ENCODE measurements at regions not wholly inside any gene's neighbourhood (a gene's known extent, or its start where the extent isn't known, plus 50 kb on each side); places are given as distances from the start of the nearest gene placed in this dataset.

- TF ChIP-seq RAD21 (conservative IDR thresholded peaks at IDR 0.05): no peak
- TF ChIP-seq, protein P1, sequence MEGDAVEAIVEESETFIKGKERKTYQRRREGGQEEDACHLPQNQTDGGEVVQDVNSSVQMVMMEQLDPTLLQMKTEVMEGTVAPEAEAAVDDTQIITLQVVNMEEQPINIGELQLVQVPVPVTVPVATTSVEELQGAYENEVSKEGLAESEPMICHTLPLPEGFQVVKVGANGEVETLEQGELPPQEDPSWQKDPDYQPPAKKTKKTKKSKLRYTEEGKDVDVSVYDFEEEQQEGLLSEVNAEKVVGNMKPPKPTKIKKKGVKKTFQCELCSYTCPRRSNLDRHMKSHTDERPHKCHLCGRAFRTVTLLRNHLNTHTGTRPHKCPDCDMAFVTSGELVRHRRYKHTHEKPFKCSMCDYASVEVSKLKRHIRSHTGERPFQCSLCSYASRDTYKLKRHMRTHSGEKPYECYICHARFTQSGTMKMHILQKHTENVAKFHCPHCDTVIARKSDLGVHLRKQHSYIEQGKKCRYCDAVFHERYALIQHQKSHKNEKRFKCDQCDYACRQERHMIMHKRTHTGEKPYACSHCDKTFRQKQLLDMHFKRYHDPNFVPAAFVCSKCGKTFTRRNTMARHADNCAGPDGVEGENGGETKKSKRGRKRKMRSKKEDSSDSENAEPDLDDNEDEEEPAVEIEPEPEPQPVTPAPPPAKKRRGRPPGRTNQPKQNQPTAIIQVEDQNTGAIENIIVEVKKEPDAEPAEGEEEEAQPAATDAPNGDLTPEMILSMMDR (IDR thresholded peaks at IDR 0.05; ENCODE audit: poor library complexity, severe bottlenecking): no peak
These were observed 370.9 kb downstream of the PRR32 start for GRCh38 chrX:127190381-127190780.

All from neural cell (in vitro differentiated cells).